Kidney (tissue), 13 donors: ENCODE measurements at regions not wholly inside any gene's neighbourhood (a gene's known extent, or its start where the extent isn't known, plus 50 kb on each side); places are given as distances from the start of the nearest gene placed in this dataset.

Source experiments
- DNase-seq, 5 donors: peaks; one replicate each; pipeline ENCODE4 v3.0.0-alpha.2; 2013 to 2020
- FAIRE-seq: peaks from 2 replicates; lab custom pipeline; 2012; peaks lifted over from hg19 to GRCh38; lab: Jason Lieb, UNC
- H3K27ac ChIP-seq, 2 donors: one replicate each; pipeline ENCODE4 v1.7.0; 2013; ENCODE audit warnings: low read depth in 2 of 2, low read length in 2 of 2, inconsistent platforms in 1 of 2
- H3K27me3 ChIP-seq: one replicate; pipeline ENCODE4 v1.7.1; 2013; ENCODE audit warnings: low read length, inconsistent platforms; ENCODE audit not compliant: control insufficient read depth, insufficient read depth
- H3K36me3 ChIP-seq, 3 donors: one replicate each; pipeline versions ENCODE4 v1.7.0 to v1.7.1; 2013; ENCODE audit warnings: low read length in 3 of 3, control low read depth in 1 of 3, inconsistent platforms in 1 of 3; ENCODE audit not compliant: insufficient read depth in 3 of 3, control insufficient read depth in 2 of 3
- H3K4me1 ChIP-seq, 3 donors: one replicate each; pipeline versions ENCODE4 v1.7.0 to v1.7.1; 2013; ENCODE audit warnings: low read length in 3 of 3, inconsistent platforms in 1 of 3, low read depth in 1 of 3; ENCODE audit not compliant: control insufficient read depth in 2 of 3, insufficient read depth in 2 of 3
- H3K4me3 ChIP-seq, 3 donors: one replicate each; pipeline versions ENCODE4 v1.7.0 to v1.8.1; 2013; ENCODE audit warnings: low read length in 3 of 3, control low read depth in 1 of 3, inconsistent platforms in 1 of 3
- H3K9ac ChIP-seq, 3 donors: one replicate each; pipeline versions ENCODE4 v1.7.0 to v1.7.1; 2013; ENCODE audit warnings: low read length in 3 of 3, control low read depth in 1 of 3, inconsistent platforms in 1 of 3
- H3K9me3 ChIP-seq, 3 donors: one replicate each; pipeline versions ENCODE4 v1.7.0 to v1.7.1; 2013; ENCODE audit warnings: low read length in 3 of 3, control low read depth in 1 of 3, inconsistent platforms in 1 of 3; ENCODE audit not compliant: control insufficient read depth in 2 of 3, insufficient read depth in 1 of 3
- CTCF ChIP-seq: IDR thresholded peaks from 3 replicates; pipeline ENCODE4 v1.5.1; 2012; ENCODE audit warnings: mild to moderate bottlenecking, moderate library complexity, borderline replicate concordance; ENCODE audit not compliant: insufficient read depth; ENCODE audit errors: extremely low read depth
- intact Hi-C: fragments of 100-400 bp; cut with DNase I; formaldehyde crosslinking; loops from one replicate; pipeline ENCODE4 v1.11.1; 2022
- donor health status: control.
- donor health status: control.
- donor health status: control.
- donor health status: control.
- donor health status: control.
- donor health status: DM: yes; HTN: yes; CAD: no.
- donor health status: Normal renal cell carcinoma (clear cell type).

GRCh38 chr3:135851201-135852081 lies 114.1 kb upstream of the PPP2R3A start:
- no peak for FAIRE-seq

DNA sequence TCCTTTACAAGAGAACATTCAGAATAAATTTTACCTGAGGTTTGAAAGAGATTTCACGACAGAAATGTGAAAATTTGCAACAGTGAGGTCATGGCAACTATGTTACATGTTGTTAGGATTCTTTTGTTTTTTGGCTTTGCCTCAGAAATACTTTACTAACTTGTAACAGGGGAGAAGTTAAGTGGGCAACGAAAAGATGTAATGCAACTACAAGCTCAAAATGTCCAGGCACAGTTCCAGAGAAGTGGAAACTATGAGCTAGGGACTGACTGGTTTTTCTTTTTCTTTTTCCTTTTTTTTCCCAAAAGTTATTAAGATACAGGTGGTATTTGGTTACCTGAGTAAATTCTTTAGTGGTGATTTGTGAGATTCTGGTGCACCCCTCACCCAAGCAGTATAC lies 111.5 kb upstream of the PPP2R3A start:
- TF ChIP-seq CTCF: no peak
- Histone ChIP-seq H3K9ac (no peak overlapping the region), H3K4me1 (no peaks in the 10 kb centered on the region), H3K27me3 (no peaks in the 10 kb centered on the region), H3K27ac (no peak overlapping the region), H3K36me3 (no peaks in the 10 kb centered on the region), H3K4me3 (no peak overlapping the region), H3K9me3 (no peaks in the 10 kb centered on the region)
- DNase-seq (no peak), FAIRE-seq (no peak)
- intact Hi-C loops: no loop called here

More at GRCh38 chr3:135851201-135852081, 114.1 kb upstream of the PPP2R3A start:
- DNase-seq: peak in 2 of 5 donors; percentile 34 to 43
- H3K9ac ChIP-seq: no peak overlapping the region
- no peaks in the 10 kb centered on the region for H3K36me3 ChIP-seq
- no peaks in the 10 kb centered on the region for H3K9me3 ChIP-seq
- no peak overlapping the region for H3K4me3 ChIP-seq
- no peaks in the 10 kb centered on the region for H3K27me3 ChIP-seq
- intact Hi-C loops: no loop called here
- no peaks in the 10 kb centered on the region for H3K4me1 ChIP-seq
- no peak overlapping the region for H3K27ac ChIP-seq
- no peak for TF ChIP-seq CTCF

- no peak for FAIRE-seq
- Histone ChIP-seq H3K4me3 (no peak overlapping the region), H3K9me3 (no peaks in the 10 kb centered on the region), H3K4me1 (no peaks in the 10 kb centered on the region), H3K27me3 (no peaks in the 10 kb centered on the region), H3K27ac (no peak overlapping the region), H3K9ac (no peak overlapping the region), H3K36me3 (no peaks in the 10 kb centered on the region)
- DNase-seq: no peak
- no peak for TF ChIP-seq CTCF
- intact Hi-C loops: no loop called here
Observed at GRCh38 chr3:135860761-135861160, 104.8 kb upstream of the PPP2R3A start.
